ENCODE measurements at regions not wholly inside any gene's neighbourhood (a gene's known extent, or its start where the extent isn't known, plus 50 kb on each side); places are given as distances from the start of the nearest gene placed in this dataset.
"Not testable (repeated sequence)": the region's sequence is repeated elsewhere in the genome, so short reads cannot be mapped to it uniquely, and the experiment has no call there.

DNA sequence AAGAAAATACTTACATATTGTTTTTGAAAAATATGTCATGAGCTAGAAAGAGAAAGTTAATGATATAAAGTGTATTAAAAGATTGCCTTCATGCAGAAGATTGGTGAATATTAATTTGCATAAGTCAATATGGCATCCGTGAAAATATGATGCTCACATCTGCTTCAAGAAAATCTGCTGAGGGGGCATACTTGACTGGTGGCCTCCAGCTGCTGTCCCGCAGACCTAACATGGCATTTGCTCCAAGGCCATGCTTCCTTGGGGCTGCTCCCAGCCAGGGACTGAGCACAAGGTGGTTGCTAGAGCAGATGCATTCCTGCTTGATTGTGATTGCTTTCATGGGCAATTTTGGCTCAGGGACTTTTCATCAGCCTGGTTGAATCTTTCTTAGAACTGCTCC lies 133.8 kb downstream of the TTC6 start:
- Histone ChIP-seq H3K4me1 (ENCODE audit: control insufficient read depth in 1 of 2, insufficient read depth in 1 of 2, low read depth in 1 of 2, low read length in 1 of 2) (no peaks in the 10 kb centered on the region), H3K27me3 (no peaks in the 10 kb centered on the region), H3K36me3 (no peaks in the 10 kb centered on the region), H3K4me3 (ENCODE audit: low read depth in 1 of 2, low read length in 1 of 2) (no peak overlapping the region), H3K27ac (no peak overlapping the region), H3K9me3 (no peaks in the 10 kb centered on the region)
- TF ChIP-seq CTCF (IDR thresholded peaks at IDR 0.05) = no peak

DNA sequence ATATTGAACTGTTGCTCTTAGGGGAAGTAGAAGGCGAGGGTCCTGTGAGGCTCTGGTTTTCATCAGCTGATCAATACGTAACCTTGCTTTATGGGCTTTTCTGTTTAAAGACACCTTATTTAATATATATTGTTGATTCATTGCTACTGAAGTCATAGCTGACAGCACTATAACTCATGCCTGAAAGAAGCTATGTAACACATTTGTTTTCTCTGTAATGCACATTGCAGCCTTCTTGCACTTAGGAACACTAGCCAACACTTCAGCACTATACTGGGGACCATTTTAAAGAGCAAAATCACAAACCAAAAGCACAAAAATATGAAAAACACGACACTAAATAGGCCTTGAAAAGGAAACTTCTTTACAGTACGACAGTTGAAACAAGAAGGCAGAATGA lies 135.7 kb downstream of the TTC6 start:
- Histone ChIP-seq H3K36me3 (no peaks in the 10 kb centered on the region), H3K9me3 (no peaks in the 10 kb centered on the region), H3K27ac (no peak overlapping the region), H3K4me3 (ENCODE audit: low read depth in 1 of 2, low read length in 1 of 2) (no peak overlapping the region), H3K4me1 (ENCODE audit: control insufficient read depth in 1 of 2, insufficient read depth in 1 of 2, low read depth in 1 of 2, low read length in 1 of 2) (no peaks in the 10 kb centered on the region), H3K27me3 (no peaks in the 10 kb centered on the region)
- TF ChIP-seq CTCF (IDR thresholded peaks at IDR 0.05) = no peak

GRCh38 chr14:37745657-37746056 lies 150.2 kb downstream of the TTC6 start:
- Histone ChIP-seq H3K4me1 (ENCODE audit: control insufficient read depth in 1 of 2, insufficient read depth in 1 of 2, low read depth in 1 of 2, low read length in 1 of 2) (no peaks in the 10 kb centered on the region), H3K9me3 (no peaks in the 10 kb centered on the region), H3K27ac (no peak overlapping the region), H3K4me3 (ENCODE audit: low read depth in 1 of 2, low read length in 1 of 2) (no peak overlapping the region), H3K27me3 (no peaks in the 10 kb centered on the region), H3K36me3 (no peaks in the 10 kb centered on the region)
- TF ChIP-seq CTCF (IDR thresholded peaks at IDR 0.05) = no peak

- H3K9me3 ChIP-seq = no peaks in the 10 kb centered on the region
- no peaks in the 10 kb centered on the region for H3K27me3 ChIP-seq
- TF ChIP-seq CTCF (IDR thresholded peaks at IDR 0.05) = no peak
Observed at GRCh38 chr14:37746140-37746832, 150.9 kb downstream of the TTC6 start.

GRCh38 chr14:37753459-37753858 lies 158.0 kb downstream of the TTC6 start:
- H3K27ac ChIP-seq = no peak overlapping the region
- H3K4me3 ChIP-seq (ENCODE audit: low read depth in 1 of 2, low read length in 1 of 2) = no peak overlapping the region
- no peaks in the 10 kb centered on the region for H3K4me1 ChIP-seq (ENCODE audit: control insufficient read depth in 1 of 2, insufficient read depth in 1 of 2, low read depth in 1 of 2, low read length in 1 of 2)
- H3K27me3 ChIP-seq = no peaks in the 10 kb centered on the region
- no peaks in the 10 kb centered on the region for H3K36me3 ChIP-seq
- TF ChIP-seq CTCF (IDR thresholded peaks at IDR 0.05) = no peak
- H3K9me3 ChIP-seq = no peaks in the 10 kb centered on the region

More at GRCh38 chr14:37746140-37746832, 150.9 kb downstream of the TTC6 start:
- H3K4me3 ChIP-seq (ENCODE audit: low read depth in 1 of 2, low read length in 1 of 2) = no peak overlapping the region
- no peak overlapping the region for H3K27ac ChIP-seq
- no peaks in the 10 kb centered on the region for H3K4me1 ChIP-seq (ENCODE audit: control insufficient read depth in 1 of 2, insufficient read depth in 1 of 2, low read depth in 1 of 2, low read length in 1 of 2)
- no peaks in the 10 kb centered on the region for H3K36me3 ChIP-seq

GRCh38 chr14:37760275-37760674 lies 164.8 kb downstream of the TTC6 start:
- not testable (repeated sequence) for H3K4me3 ChIP-seq (ENCODE audit: low read depth in 1 of 2, low read length in 1 of 2); H3K27ac ChIP-seq; H3K4me1 ChIP-seq (ENCODE audit: control insufficient read depth in 1 of 2, insufficient read depth in 1 of 2, low read depth in 1 of 2, low read length in 1 of 2); H3K9me3 ChIP-seq; H3K36me3 ChIP-seq; H3K27me3 ChIP-seq
